IMR-90 (cell line): ENCODE measurements at regions not wholly inside any gene's neighbourhood (a gene's known extent, or its start where the extent isn't known, plus 50 kb on each side); places are given as distances from the start of the nearest gene placed in this dataset.

ENCODE experiments used
- CEBPB ChIP-seq: IDR thresholded peaks from 2 replicates; pipeline ENCODE4 v1.6.1; 2012; ENCODE audit warnings: low read depth, low read length, improper control_type of control experiment
- FOS ChIP-seq: fragments of 150-350 bp; IDR thresholded peaks from 2 replicates; pipeline ENCODE4 v1.6.1; 2016; ENCODE audit warnings: low read depth, low read length
- MAZ ChIP-seq: IDR thresholded peaks from 2 replicates; pipeline ENCODE4 v1.6.1; 2012; ENCODE audit warnings: low read depth, mild to moderate bottlenecking, low read length, improper control_type of control experiment, moderate library complexity, borderline replicate concordance
- MXI1 ChIP-seq: IDR thresholded peaks from 2 replicates; pipeline ENCODE4 v1.6.1; 2012; ENCODE audit warnings: low read depth, mild to moderate bottlenecking, low read length, moderate library complexity, borderline replicate concordance
- NFE2L2 ChIP-seq: fragments of 150-350 bp; IDR thresholded peaks from 2 replicates; pipeline ENCODE4 v1.6.1; 2016; ENCODE audit warnings: low read depth, mild to moderate bottlenecking, low read length
- POLR2A ChIP-seq: IDR thresholded peaks from 2 replicates; pipeline ENCODE4 v1.6.1; 2012; ENCODE audit warnings: mild to moderate bottlenecking, low read depth, low read length
- RAD21 ChIP-seq: IDR thresholded peaks from 2 replicates; pipeline ENCODE4 v1.6.1; 2012; ENCODE audit warnings: low read length, improper control_type of control experiment
- RCOR1 ChIP-seq: IDR thresholded peaks from 2 replicates; pipeline ENCODE4 v1.6.1; 2012; ENCODE audit warnings: mild to moderate bottlenecking, low read length, improper control_type of control experiment; ENCODE audit not compliant: insufficient replicate concordance
- RFX5 ChIP-seq: IDR thresholded peaks from 2 replicates; pipeline ENCODE4 v1.8.0; 2012; ENCODE audit warnings: low read depth, mild to moderate bottlenecking, low read length, moderate library complexity
- SMC3 ChIP-seq: fragments of 150-350 bp; IDR thresholded peaks from 2 replicates; pipeline ENCODE4 v1.6.1; 2016; ENCODE audit warnings: low read depth, mild to moderate bottlenecking, antibody characterized with exemption, low read length, moderate library complexity
- TF ChIP-seq, protein P1 (sequence below): conservative IDR thresholded peaks from 2 replicates; pipeline ENCODE4 v1.5.1; 2012; ENCODE audit warnings: mild to moderate bottlenecking, low read depth, low read length, improper control_type of control experiment
- TF ChIP-seq, protein P2 (sequence below): fragments of 150-350 bp; IDR thresholded peaks from 2 replicates; pipeline ENCODE4 v1.6.1; 2016; ENCODE audit warnings: low read depth, mild to moderate bottlenecking, low read length, moderate library complexity, borderline replicate concordance

DNA sequence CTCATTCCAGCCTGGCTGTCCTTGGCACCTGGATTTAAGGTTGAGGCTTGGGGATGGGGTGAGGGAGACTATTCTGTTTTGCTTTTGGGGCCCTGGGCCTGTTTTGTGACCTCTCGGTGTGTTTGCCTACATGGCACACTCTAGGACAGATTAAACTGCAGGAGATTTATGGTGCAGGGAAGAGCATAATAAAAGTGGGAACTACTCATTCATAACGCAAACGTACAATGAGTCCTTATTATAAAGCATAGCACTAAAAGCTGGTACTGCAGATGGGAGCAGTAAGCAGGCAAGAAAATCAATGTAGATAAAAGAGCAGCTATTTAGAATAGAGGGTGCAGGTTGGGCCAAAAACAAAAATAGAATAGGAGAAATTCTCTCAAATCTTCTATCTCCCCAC, 238.4 kb downstream of the ACTR3 start:
- TF ChIP-seq POLR2A (no peak), FOS (no peak), RAD21 (no peak), SMC3 (no peak), MXI1 (no peak), RFX5 (no peak), NFE2L2 (no peak), RCOR1 (no peak), MAZ (no peak), CEBPB (no peak)
- TF ChIP-seq, protein P1, sequence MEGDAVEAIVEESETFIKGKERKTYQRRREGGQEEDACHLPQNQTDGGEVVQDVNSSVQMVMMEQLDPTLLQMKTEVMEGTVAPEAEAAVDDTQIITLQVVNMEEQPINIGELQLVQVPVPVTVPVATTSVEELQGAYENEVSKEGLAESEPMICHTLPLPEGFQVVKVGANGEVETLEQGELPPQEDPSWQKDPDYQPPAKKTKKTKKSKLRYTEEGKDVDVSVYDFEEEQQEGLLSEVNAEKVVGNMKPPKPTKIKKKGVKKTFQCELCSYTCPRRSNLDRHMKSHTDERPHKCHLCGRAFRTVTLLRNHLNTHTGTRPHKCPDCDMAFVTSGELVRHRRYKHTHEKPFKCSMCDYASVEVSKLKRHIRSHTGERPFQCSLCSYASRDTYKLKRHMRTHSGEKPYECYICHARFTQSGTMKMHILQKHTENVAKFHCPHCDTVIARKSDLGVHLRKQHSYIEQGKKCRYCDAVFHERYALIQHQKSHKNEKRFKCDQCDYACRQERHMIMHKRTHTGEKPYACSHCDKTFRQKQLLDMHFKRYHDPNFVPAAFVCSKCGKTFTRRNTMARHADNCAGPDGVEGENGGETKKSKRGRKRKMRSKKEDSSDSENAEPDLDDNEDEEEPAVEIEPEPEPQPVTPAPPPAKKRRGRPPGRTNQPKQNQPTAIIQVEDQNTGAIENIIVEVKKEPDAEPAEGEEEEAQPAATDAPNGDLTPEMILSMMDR = no peak
- TF ChIP-seq, protein P2, sequence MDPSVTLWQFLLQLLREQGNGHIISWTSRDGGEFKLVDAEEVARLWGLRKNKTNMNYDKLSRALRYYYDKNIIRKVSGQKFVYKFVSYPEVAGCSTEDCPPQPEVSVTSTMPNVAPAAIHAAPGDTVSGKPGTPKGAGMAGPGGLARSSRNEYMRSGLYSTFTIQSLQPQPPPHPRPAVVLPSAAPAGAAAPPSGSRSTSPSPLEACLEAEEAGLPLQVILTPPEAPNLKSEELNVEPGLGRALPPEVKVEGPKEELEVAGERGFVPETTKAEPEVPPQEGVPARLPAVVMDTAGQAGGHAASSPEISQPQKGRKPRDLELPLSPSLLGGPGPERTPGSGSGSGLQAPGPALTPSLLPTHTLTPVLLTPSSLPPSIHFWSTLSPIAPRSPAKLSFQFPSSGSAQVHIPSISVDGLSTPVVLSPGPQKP = no peak
